Neural progenitor cell (in vitro differentiated cells): ENCODE measurements at regions not wholly inside any gene's neighbourhood (a gene's known extent, or its start where the extent isn't known, plus 50 kb on each side); places are given as distances from the start of the nearest gene placed in this dataset.

Experiments used
- DNase-seq: peaks from one replicate; pipeline ENCODE4 v3.0.0-alpha.2; 2016; ENCODE audit warnings: low spot score
- H2AFZ ChIP-seq: fragments of 200-600 bp; sonication (generic); replicated peaks from 2 replicates; pipeline ENCODE4 v1.6.1; 2016; ENCODE audit warnings: antibody characterized with exemption
- H3F3A ChIP-seq: fragments of 200-600 bp; sonication (generic); 2 replicates; pipeline ENCODE4 v1.6.1; 2016; ENCODE audit warnings: antibody characterized with exemption, low read depth
- H3K27ac ChIP-seq: fragments of 200-600 bp; sonication (generic); 2 replicates; pipeline ENCODE4 v1.5.1; 2016; ENCODE audit warnings: mild to moderate bottlenecking
- H3K27me3 ChIP-seq: fragments of 200-600 bp; sonication (generic); 2 replicates; pipeline ENCODE4 v1.6.1; 2016; ENCODE audit warnings: mild to moderate bottlenecking, moderate library complexity
- H3K36me3 ChIP-seq: fragments of 200-600 bp; sonication (generic); 2 replicates; pipeline ENCODE4 v1.5.1; 2016
- H3K4me1 ChIP-seq: fragments of 200-600 bp; sonication (generic); 2 replicates; pipeline ENCODE4 v1.6.1; 2016; ENCODE audit warnings: mixed run types
- H3K4me2 ChIP-seq: fragments of 200-600 bp; sonication (generic); 2 replicates; pipeline ENCODE4 v1.6.1; 2016
- H3K4me3 ChIP-seq: fragments of 200-600 bp; sonication (generic); 2 replicates; pipeline ENCODE4 v1.5.1; 2016
- H3K79me2 ChIP-seq: fragments of 200-600 bp; sonication (generic); 2 replicates; pipeline ENCODE4 v1.6.1; 2016; ENCODE audit warnings: low read depth
- H3K9ac ChIP-seq: fragments of 200-600 bp; sonication (generic); 2 replicates; pipeline ENCODE4 v1.6.1; 2016
- H3K9me3 ChIP-seq: fragments of 200-600 bp; sonication (generic); 2 replicates; pipeline ENCODE4 v1.5.1; 2016; ENCODE audit warnings: low read depth
- H4K20me1 ChIP-seq: fragments of 200-600 bp; sonication (generic); 2 replicates; pipeline ENCODE4 v1.6.1; 2016; ENCODE audit warnings: low read depth
- H3K27ac Mint-ChIP-seq: 3 replicates; pipeline ENCODE4 v1.8.0; 2021; ENCODE audit warnings: mixed read lengths
- H3K27me3 Mint-ChIP-seq: 2 replicates; pipeline ENCODE4 v1.8.0; 2022; ENCODE audit warnings: low read depth, mild to moderate bottlenecking, inconsistent platforms, moderate library complexity, mixed read lengths; ENCODE audit not compliant: insufficient read depth
- H3K36me3 Mint-ChIP-seq: 3 replicates; pipeline ENCODE4 v1.8.0; 2021; ENCODE audit warnings: mixed read lengths
- H3K4me1 Mint-ChIP-seq: 3 replicates; pipeline ENCODE4 v1.8.0; 2021; ENCODE audit warnings: mixed read lengths
- H3K4me3 Mint-ChIP-seq: 3 replicates; pipeline ENCODE4 v1.8.0; 2021; ENCODE audit warnings: mild to moderate bottlenecking, moderate library complexity, mixed read lengths
- H3K9me3 Mint-ChIP-seq: 3 replicates; pipeline ENCODE4 v1.8.0; 2020; ENCODE audit warnings: mixed read lengths
- EZH2 ChIP-seq: fragments of 200-600 bp; sonication (generic); IDR thresholded peaks from 2 replicates; pipeline ENCODE4 v1.6.1; 2017; ENCODE audit warnings: antibody characterized with exemption, mild to moderate bottlenecking, moderate library complexity
- EZH2phosphoT487 ChIP-seq: fragments of 200-600 bp; sonication (generic); IDR thresholded peaks from 2 replicates; pipeline ENCODE4 v1.6.1; 2017; ENCODE audit warnings: antibody characterized with exemption
- TF ChIP-seq, protein P1 (sequence below): fragments of 200-600 bp; sonication (generic); IDR thresholded peaks from 2 replicates; pipeline ENCODE4 v1.5.1; 2017; ENCODE audit warnings: antibody characterized with exemption, mild to moderate bottlenecking

DNA sequence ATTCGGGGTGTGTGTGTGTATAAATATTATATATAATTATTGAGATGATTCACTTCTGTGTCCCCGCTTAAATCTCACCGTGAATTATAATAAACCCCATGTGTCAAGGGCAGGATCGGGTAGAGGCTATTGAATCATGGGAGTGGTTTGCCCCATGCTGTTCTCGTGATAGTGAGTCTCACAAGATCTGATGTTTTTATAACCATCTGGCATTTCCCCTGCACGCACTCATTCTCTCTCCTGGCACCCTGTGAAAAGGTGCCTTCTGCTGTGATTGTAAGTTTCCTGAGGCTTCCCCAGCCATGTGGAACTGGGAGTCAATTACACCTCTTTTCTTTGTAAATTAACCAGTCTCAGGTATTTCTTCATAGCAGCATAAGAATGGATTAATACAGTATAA is 851.4 kb upstream of the AGA start:
- no peak overlapping the region for H3K27ac Mint-ChIP-seq
- H3K9me3 ChIP-seq: no peaks in the 10 kb centered on the region
- no peak overlapping the region for H3K27ac ChIP-seq
- H2AFZ ChIP-seq: no peak overlapping the region
- no peak for DNase-seq
- H3K4me1 Mint-ChIP-seq: no peaks in the 10 kb centered on the region
- H3K79me2 ChIP-seq: no peaks in the 10 kb centered on the region
- no peaks in the 10 kb centered on the region for H4K20me1 ChIP-seq
- H3K36me3 ChIP-seq: no peaks in the 10 kb centered on the region
- no peak overlapping the region for H3K4me3 Mint-ChIP-seq
- no peaks in the 10 kb centered on the region for H3K36me3 Mint-ChIP-seq
- no peaks in the 10 kb centered on the region for H3K9me3 Mint-ChIP-seq
- no peak overlapping the region for H3K9ac ChIP-seq
- H3K4me2 ChIP-seq: no peak overlapping the region
- no peaks in the 10 kb centered on the region for H3K27me3 Mint-ChIP-seq
- H3F3A ChIP-seq: no peaks in the 10 kb centered on the region
- no peak for TF ChIP-seq EZH2
- TF ChIP-seq EZH2phosphoT487: no peak
- TF ChIP-seq, protein P1, sequence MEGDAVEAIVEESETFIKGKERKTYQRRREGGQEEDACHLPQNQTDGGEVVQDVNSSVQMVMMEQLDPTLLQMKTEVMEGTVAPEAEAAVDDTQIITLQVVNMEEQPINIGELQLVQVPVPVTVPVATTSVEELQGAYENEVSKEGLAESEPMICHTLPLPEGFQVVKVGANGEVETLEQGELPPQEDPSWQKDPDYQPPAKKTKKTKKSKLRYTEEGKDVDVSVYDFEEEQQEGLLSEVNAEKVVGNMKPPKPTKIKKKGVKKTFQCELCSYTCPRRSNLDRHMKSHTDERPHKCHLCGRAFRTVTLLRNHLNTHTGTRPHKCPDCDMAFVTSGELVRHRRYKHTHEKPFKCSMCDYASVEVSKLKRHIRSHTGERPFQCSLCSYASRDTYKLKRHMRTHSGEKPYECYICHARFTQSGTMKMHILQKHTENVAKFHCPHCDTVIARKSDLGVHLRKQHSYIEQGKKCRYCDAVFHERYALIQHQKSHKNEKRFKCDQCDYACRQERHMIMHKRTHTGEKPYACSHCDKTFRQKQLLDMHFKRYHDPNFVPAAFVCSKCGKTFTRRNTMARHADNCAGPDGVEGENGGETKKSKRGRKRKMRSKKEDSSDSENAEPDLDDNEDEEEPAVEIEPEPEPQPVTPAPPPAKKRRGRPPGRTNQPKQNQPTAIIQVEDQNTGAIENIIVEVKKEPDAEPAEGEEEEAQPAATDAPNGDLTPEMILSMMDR: no peak
- H3K4me1 ChIP-seq: no peaks in the 10 kb centered on the region
- H3K27me3 ChIP-seq: no peaks in the 10 kb centered on the region
- no peak overlapping the region for H3K4me3 ChIP-seq

DNA sequence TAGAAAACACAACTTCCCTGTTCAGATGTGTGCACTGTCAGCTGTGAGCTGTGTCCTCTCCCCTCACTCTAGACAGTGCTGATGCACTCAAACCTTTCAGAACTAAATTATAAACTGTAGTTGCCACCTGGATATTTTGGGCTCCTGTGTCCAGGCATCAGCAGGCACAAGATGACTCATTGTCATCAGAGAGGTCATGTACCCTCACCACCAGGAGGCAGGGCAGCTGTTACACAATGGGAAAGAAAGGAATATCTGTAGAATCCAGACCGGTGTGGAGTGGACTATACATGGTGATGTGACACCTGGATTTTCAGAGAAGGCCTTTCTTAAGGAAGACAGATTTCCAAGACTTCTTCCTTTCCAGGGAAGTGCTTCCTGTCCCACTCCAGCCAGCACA is 854.4 kb upstream of the AGA start:
- no peak overlapping the region for H3K4me2 ChIP-seq
- peak; percentile 20 for DNase-seq
- H3K9ac ChIP-seq: no peak overlapping the region
- no peaks in the 10 kb centered on the region for H3K36me3 Mint-ChIP-seq
- no peaks in the 10 kb centered on the region for H3K79me2 ChIP-seq
- no peak overlapping the region for H3K27ac ChIP-seq
- no peak overlapping the region for H3K4me3 Mint-ChIP-seq
- H3K4me3 ChIP-seq: no peak overlapping the region
- H2AFZ ChIP-seq: peak overlapping the region; percentile 50
- no peaks in the 10 kb centered on the region for H3K36me3 ChIP-seq
- H3K27me3 ChIP-seq: no peaks in the 10 kb centered on the region
- H3K4me1 ChIP-seq: no peaks in the 10 kb centered on the region
- no peaks in the 10 kb centered on the region for H4K20me1 ChIP-seq
- no peak overlapping the region for H3K27ac Mint-ChIP-seq
- H3K27me3 Mint-ChIP-seq: no peaks in the 10 kb centered on the region
- H3K9me3 Mint-ChIP-seq: no peaks in the 10 kb centered on the region
- H3K9me3 ChIP-seq: no peaks in the 10 kb centered on the region
- no peak for TF ChIP-seq EZH2phosphoT487
- TF ChIP-seq, protein P1: peak; percentile 35
- no peaks in the 10 kb centered on the region for H3K4me1 Mint-ChIP-seq
- no peaks in the 10 kb centered on the region for H3F3A ChIP-seq

DNA sequence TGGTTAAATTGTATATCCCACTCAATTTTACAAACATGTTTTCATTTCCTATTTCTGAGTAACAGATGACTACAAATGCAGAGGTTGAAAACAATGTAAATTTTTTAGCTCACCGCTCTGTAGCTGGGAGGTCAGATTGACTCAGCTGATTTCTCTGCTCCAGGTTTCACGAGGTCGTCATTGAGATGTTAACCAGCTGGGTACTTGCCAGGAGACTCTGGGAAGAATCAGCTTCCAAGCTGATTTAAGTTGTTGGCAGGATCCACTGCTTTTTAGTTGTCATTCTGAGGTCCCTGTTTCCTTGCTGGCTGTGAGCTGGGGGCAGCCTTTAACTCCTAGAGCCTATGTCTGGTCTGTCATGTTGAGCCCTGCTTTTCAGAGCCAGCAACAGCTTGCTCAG is 864.3 kb upstream of the AGA start:
- Histone ChIP-seq H3K36me3 (no peaks in the 10 kb centered on the region), H3K4me1 (no peaks in the 10 kb centered on the region), H2AFZ (peak overlapping the region; percentile 66), H3K79me2 (no peaks in the 10 kb centered on the region), H3K4me2 (no peak overlapping the region), H3F3A (no peaks in the 10 kb centered on the region), H4K20me1 (no peaks in the 10 kb centered on the region), H3K9me3 (no peaks in the 10 kb centered on the region), H3K27ac (no peak overlapping the region), H3K9ac (no peak overlapping the region), H3K27me3 (no peaks in the 10 kb centered on the region), H3K4me3 (no peak overlapping the region)
- Mint-ChIP-seq H3K36me3 (no peaks in the 10 kb centered on the region), H3K27ac (no peak overlapping the region), H3K27me3 (no peaks in the 10 kb centered on the region), H3K9me3 (no peaks in the 10 kb centered on the region), H3K4me1 (no peaks in the 10 kb centered on the region), H3K4me3 (no peak overlapping the region)
- DNase-seq: no peak
- TF ChIP-seq EZH2: no peak
- no peak for TF ChIP-seq EZH2phosphoT487
- TF ChIP-seq, protein P1: no peak

DNA sequence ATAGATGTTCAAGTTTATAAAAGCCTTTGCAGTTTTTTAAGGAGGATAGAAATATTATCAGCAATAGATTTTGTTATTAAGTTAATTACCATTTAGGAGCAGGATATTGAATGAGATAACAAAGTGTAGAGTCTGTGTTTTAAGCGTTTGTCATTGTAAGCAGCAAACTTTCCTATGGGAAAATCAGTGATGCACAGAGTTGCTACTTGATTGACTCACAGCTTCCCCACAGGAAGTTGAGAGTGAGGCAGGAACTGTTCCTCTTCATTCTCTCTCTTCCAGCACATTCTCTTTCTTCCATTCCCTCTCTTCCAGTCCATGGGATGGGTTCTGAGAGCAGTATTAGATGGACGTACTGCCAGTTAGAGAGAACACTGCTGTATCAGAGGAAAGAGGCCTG is 867.7 kb upstream of the AGA start:
- Mint-ChIP-seq H3K27ac (no peak overlapping the region), H3K4me1 (no peaks in the 10 kb centered on the region), H3K4me3 (no peak overlapping the region), H3K36me3 (no peaks in the 10 kb centered on the region), H3K27me3 (no peaks in the 10 kb centered on the region), H3K9me3 (no peaks in the 10 kb centered on the region)
- no peak for TF ChIP-seq EZH2phosphoT487
- TF ChIP-seq, protein P1: no peak
- no peak for TF ChIP-seq EZH2
- Histone ChIP-seq H3K36me3 (no peaks in the 10 kb centered on the region), H4K20me1 (no peaks in the 10 kb centered on the region), H3K27me3 (no peaks in the 10 kb centered on the region), H2AFZ (peak overlapping the region; percentile 77), H3F3A (no peaks in the 10 kb centered on the region), H3K27ac (no peak overlapping the region), H3K79me2 (no peaks in the 10 kb centered on the region), H3K9ac (no peak overlapping the region), H3K9me3 (no peaks in the 10 kb centered on the region), H3K4me2 (no peak overlapping the region), H3K4me1 (no peaks in the 10 kb centered on the region), H3K4me3 (no peak overlapping the region)
- no peak for DNase-seq
